Transverse colon (tissue), 4 donors: ENCODE measurements at regions not wholly inside any gene's neighbourhood (a gene's known extent, or its start where the extent isn't known, plus 50 kb on each side); places are given as distances from the start of the nearest gene placed in this dataset.

ENCODE experiments used
- DNase-seq: peaks from one replicate; pipeline ENCODE4 v3.0.0-alpha.2; 2019
- H3K27ac ChIP-seq, 4 donors: fragments of 200-600 bp; sonication (generic); 2 replicates each; pipeline ENCODE4 v1.5.1; 2016 to 2018; ENCODE audit warnings: inconsistent platforms in 4 of 4
- H3K27me3 ChIP-seq: fragments of 200-600 bp; sonication (generic); 2 replicates; pipeline ENCODE4 v1.5.1; 2017; ENCODE audit warnings: inconsistent platforms
- H3K36me3 ChIP-seq, 4 donors: fragments of 200-600 bp; sonication (generic); 2 replicates each; pipeline ENCODE4 v1.5.1; 2017 to 2019; ENCODE audit warnings: inconsistent platforms in 4 of 4
- H3K4me1 ChIP-seq, 4 donors: fragments of 200-600 bp; sonication (generic); 2 replicates each; pipeline ENCODE4 v1.5.1; 2017 to 2020; ENCODE audit warnings: inconsistent platforms in 4 of 4
- H3K4me3 ChIP-seq, 4 donors: fragments of 200-600 bp; sonication (generic); 1 replicate in 1 of 4; 2 replicates in 3 of 4; pipeline versions ENCODE4 v1.5.1 to v1.6.1; 2017 to 2019; ENCODE audit warnings: inconsistent platforms in 4 of 4
- H3K9me3 ChIP-seq, 2 donors: fragments of 200-600 bp; sonication (generic); 2 replicates each; pipeline ENCODE4 v1.5.1; 2017 to 2019; ENCODE audit warnings: inconsistent platforms in 2 of 2
- CTCF ChIP-seq, 5 experiments: fragments of 200-600 bp in 3 of 5; fragments of 450-650 bp in 2 of 5; sonication (generic) in 3 of 5; IDR thresholded peaks; 1 replicate in 2 of 5; 2 replicates in 3 of 5; pipeline ENCODE4 v1.5.1; 2016 to 2017; ENCODE audit warnings: antibody characterized with exemption in 5 of 5, inconsistent platforms in 3 of 5, mild to moderate bottlenecking in 2 of 5, moderate library complexity in 1 of 5
- EP300 ChIP-seq: sonication (generic); formaldehyde crosslinking; IDR thresholded peaks from one replicate; pipeline ENCODE4 v1.6.1; 2017; ENCODE audit warnings: antibody characterized with exemption, low read depth
- POLR2A ChIP-seq: fragments of 450-650 bp; IDR thresholded peaks from one replicate; pipeline ENCODE4 v1.6.1; 2016; ENCODE audit warnings: antibody characterized with exemption, mild to moderate bottlenecking, moderate library complexity
- POLR2AphosphoS5 ChIP-seq, 3 donors: sonication (generic); formaldehyde crosslinking; IDR thresholded peaks; one replicate each; pipeline ENCODE4 v1.6.1; 2016; ENCODE audit warnings: antibody characterized with exemption in 3 of 3
- WGBS, 2 donors: methylation state at CpG; one replicate each; pipeline ENCODE4 v1.1.5; 2018; ENCODE audit warnings: low coverage in 1 of 2; 5-methylcytosine and 5-hydroxymethylcytosine counted together
- in situ Hi-C, 4 donors: fragments of 200-750 bp; cut with MboI; loops; one replicate each; pipeline versions ENCODE4 v1.15.0 to v1.15.1; 2017; ENCODE audit warnings: low sequenced_read_pairs in 3 of 4, low pct_ligation_motif_present in 1 of 4, low pct_unique_long_range_greater_than_20kb in 1 of 4
- intact Hi-C: fragments of 100-400 bp; cut with DNase I; formaldehyde crosslinking; loops from one replicate; pipeline ENCODE4 v1.15.1; 2023; ENCODE audit warnings: low total_unique reads

- H3K27me3 ChIP-seq, result no peaks in the 10 kb centered on the region
- in situ Hi-C loops (no loop called here), intact Hi-C loops (no loop called here)
- 26 to 71% methylated on average over 1 of the region's 1 CpG for WGBS, 2 donors
- TF ChIP-seq POLR2A, result no peak
- TF ChIP-seq EP300, result no peak
- no peak for TF ChIP-seq CTCF (IDR thresholded peaks at IDR 0.05)
- no peak for TF ChIP-seq POLR2AphosphoS5 (IDR thresholded peaks at IDR 0.05)
- no peaks in the 10 kb centered on the region for H3K36me3 ChIP-seq
- H3K27ac ChIP-seq, result no peak overlapping the region
- no peaks in the 10 kb centered on the region for H3K4me1 ChIP-seq
- H3K9me3 ChIP-seq, result no peaks in the 10 kb centered on the region
- DNase-seq, result no peak
- no peak overlapping the region for H3K4me3 ChIP-seq
Measured at GRCh38 chr3:144466114-144466513, 494.5 kb downstream of the DIPK2A start.

- Histone ChIP-seq H3K4me3 (no peak overlapping the region), H3K36me3 (no peaks in the 10 kb centered on the region), H3K4me1 (no peaks in the 10 kb centered on the region), H3K27me3 (no peaks in the 10 kb centered on the region), H3K9me3 (no peaks in the 10 kb centered on the region), H3K27ac (no peak overlapping the region)
- intact Hi-C loops (no loop called here), in situ Hi-C loops (no loop called here)
- TF ChIP-seq CTCF (IDR thresholded peaks at IDR 0.05), result no peak
- no peak for TF ChIP-seq POLR2AphosphoS5 (IDR thresholded peaks at IDR 0.05)
- no peak for TF ChIP-seq POLR2A
- no peak for TF ChIP-seq EP300
- WGBS, 2 donors, result 66 to 82% methylated on average over 2 of the region's 2 CpGs
- DNase-seq, result no peak
Measured at GRCh38 chr3:144466540-144466939, 494.9 kb downstream of the DIPK2A start.

GRCh38 chr3:144470666-144471065, 499.0 kb downstream of the DIPK2A start:
- TF ChIP-seq POLR2A (no peak), POLR2AphosphoS5 (IDR thresholded peaks at IDR 0.05) (no peak), EP300 (no peak), CTCF (IDR thresholded peaks at IDR 0.05) (no peak)
- no peaks in the 10 kb centered on the region for H3K27me3 ChIP-seq
- DNase-seq, result no peak
- WGBS, 2 donors, result 79 to 92% methylated on average over 1 to 2 of the region's 2 CpGs
- no peaks in the 10 kb centered on the region for H3K36me3 ChIP-seq
- intact Hi-C loops, result no loop called here
- no peaks in the 10 kb centered on the region for H3K9me3 ChIP-seq
- no peaks in the 10 kb centered on the region for H3K4me1 ChIP-seq
- in situ Hi-C loops, result no loop called here
- H3K27ac ChIP-seq, result no peak overlapping the region
- no peak overlapping the region for H3K4me3 ChIP-seq

GRCh38 chr3:144477593-144477992, 506.0 kb downstream of the DIPK2A start:
- no peak for DNase-seq
- 57 to 71% methylated on average over 1 of the region's 1 CpG for WGBS, 2 donors
- no peak overlapping the region for H3K27ac ChIP-seq
- no peaks in the 10 kb centered on the region for H3K36me3 ChIP-seq
- H3K27me3 ChIP-seq, result no peaks in the 10 kb centered on the region
- TF ChIP-seq POLR2A, result no peak
- no peak for TF ChIP-seq EP300
- no peak for TF ChIP-seq CTCF (IDR thresholded peaks at IDR 0.05)
- TF ChIP-seq POLR2AphosphoS5 (IDR thresholded peaks at IDR 0.05), result no peak
- no peaks in the 10 kb centered on the region for H3K4me1 ChIP-seq
- in situ Hi-C loops (no loop called here), intact Hi-C loops (no loop called here)
- H3K9me3 ChIP-seq, result no peaks in the 10 kb centered on the region
- H3K4me3 ChIP-seq, result no peak overlapping the region
